Thyroid gland (tissue), 4 donors: ENCODE measurements at regions not wholly inside any gene's neighbourhood (a gene's known extent, or its start where the extent isn't known, plus 50 kb on each side); places are given as distances from the start of the nearest gene placed in this dataset.
A peak's percentile ranks its signal among the peaks of the same experiment; 100 is the strongest.

Experiments used
- DNase-seq, 2 donors: peaks; one replicate each; pipeline ENCODE4 v3.0.0-alpha.2; 2019
- H3K27ac ChIP-seq, 3 donors: fragments of 200-600 bp; sonication (generic); 1 replicate in 2 of 3; 2 replicates in 1 of 3; pipeline ENCODE4 v1.5.1; 2016 to 2019; ENCODE audit warnings: mild to moderate bottlenecking in 1 of 3, moderate library complexity in 1 of 3
- H3K27me3 ChIP-seq: fragments of 200-600 bp; sonication (generic); one replicate; pipeline ENCODE4 v1.5.1; 2019
- H3K36me3 ChIP-seq, 2 donors: fragments of 200-600 bp; sonication (generic); one replicate each; pipeline ENCODE4 v1.5.1; 2016 to 2019
- H3K4me1 ChIP-seq, 2 donors: fragments of 200-600 bp; sonication (generic); one replicate each; pipeline ENCODE4 v1.5.1; 2017 to 2019
- H3K4me3 ChIP-seq, 3 donors: fragments of 200-600 bp; sonication (generic); replicated peaks in 1 of 3; 1 replicate in 2 of 3; 2 replicates in 1 of 3; pipeline ENCODE4 v1.5.1; 2016; ENCODE audit warnings: mild to moderate bottlenecking in 1 of 3
- H3K9me3 ChIP-seq: fragments of 200-600 bp; sonication (generic); one replicate; pipeline ENCODE4 v1.5.1; 2017
- POLR2A ChIP-seq, 2 donors: fragments of 450-650 bp; IDR thresholded peaks; one replicate each; pipeline ENCODE4 v1.6.1; 2017; ENCODE audit warnings: antibody characterized with exemption in 2 of 2, mild to moderate bottlenecking in 2 of 2, moderate library complexity in 1 of 2
- whole genome bisulfite sequencing, 2 donors: methylation state at CpG; one replicate each; pipeline ENCODE4 v1.1.5; 2017; 5-methylcytosine and 5-hydroxymethylcytosine counted together
- intact Hi-C: fragments of 100-400 bp; cut with DNase I; formaldehyde crosslinking; loops from one replicate; pipeline ENCODE4 v1.15.1; 2023
- TF ChIP-seq, protein P1 (sequence below), 6 experiments: fragments of 200-600 bp in 3 of 6; fragments of 450-650 bp in 3 of 6; sonication (generic) in 3 of 6; IDR thresholded peaks; one replicate each; pipeline ENCODE4 v1.5.1; 2016 to 2019; ENCODE audit warnings: antibody characterized with exemption in 6 of 6, mild to moderate bottlenecking in 2 of 6, inconsistent platforms in 1 of 6, moderate library complexity in 1 of 6

DNA sequence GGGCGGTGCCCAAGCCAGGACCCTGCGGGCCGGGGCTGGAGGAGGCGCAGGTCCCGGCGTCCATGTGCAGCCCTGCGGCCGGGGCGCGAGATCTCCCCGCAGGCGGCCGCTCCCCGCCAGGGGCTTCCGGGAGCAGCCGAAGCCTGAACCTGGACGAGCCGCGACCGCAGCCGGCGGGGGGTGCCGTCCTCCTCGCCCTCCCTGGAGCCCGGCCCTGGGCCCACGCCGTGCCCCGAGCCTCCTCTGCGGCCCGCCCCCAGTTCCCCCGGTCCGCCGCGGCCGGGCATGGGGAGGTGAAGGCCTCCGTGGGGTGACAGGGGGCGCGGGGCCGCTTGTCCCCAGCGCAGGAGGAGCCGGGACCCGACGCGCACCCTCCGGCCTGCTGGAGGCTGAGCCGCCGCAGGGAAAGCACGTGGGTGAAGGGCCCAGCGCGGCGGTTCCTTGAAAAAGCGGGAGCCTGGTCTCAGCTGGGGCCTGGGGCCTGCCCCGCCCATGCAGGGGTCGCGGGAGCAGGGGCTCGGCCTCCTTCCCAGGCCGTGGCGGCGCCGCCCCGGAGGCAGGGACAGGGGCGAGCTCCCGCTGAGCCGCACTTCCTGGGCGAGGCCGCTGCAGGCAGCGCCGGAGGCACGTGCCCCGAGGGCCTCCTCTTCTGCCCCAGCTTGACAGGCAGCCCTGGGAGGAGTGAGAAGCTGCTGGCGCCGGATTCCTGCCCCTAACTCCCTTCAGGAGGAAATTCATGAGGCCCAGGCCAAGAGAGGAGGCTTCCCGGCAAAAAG lies 55.6 kb upstream of the PPP2R5C start:
- H3K4me3 ChIP-seq = peak overlapping the region in 1 of 3 donors; percentile 25
- no peaks in the 10 kb centered on the region for H3K27me3 ChIP-seq
- DNase-seq = peak; percentile 38 to 46
- 33 to 47% methylated on average over 4 to 9 of the region's 73 CpGs for WGBS, 2 donors
- H3K9me3 ChIP-seq = no peaks in the 10 kb centered on the region
- H3K36me3 ChIP-seq = no peaks in the 10 kb centered on the region
- H3K4me1 ChIP-seq = peaks cover 9 to 45% of the 10 kb centered on the region in 2 donors
- intact Hi-C loops = loop anchor here (5.0 kb wide), 1 partner anchor 51 kb away; no protein-coding TSS in a partner anchor
- TF ChIP-seq, protein P1, sequence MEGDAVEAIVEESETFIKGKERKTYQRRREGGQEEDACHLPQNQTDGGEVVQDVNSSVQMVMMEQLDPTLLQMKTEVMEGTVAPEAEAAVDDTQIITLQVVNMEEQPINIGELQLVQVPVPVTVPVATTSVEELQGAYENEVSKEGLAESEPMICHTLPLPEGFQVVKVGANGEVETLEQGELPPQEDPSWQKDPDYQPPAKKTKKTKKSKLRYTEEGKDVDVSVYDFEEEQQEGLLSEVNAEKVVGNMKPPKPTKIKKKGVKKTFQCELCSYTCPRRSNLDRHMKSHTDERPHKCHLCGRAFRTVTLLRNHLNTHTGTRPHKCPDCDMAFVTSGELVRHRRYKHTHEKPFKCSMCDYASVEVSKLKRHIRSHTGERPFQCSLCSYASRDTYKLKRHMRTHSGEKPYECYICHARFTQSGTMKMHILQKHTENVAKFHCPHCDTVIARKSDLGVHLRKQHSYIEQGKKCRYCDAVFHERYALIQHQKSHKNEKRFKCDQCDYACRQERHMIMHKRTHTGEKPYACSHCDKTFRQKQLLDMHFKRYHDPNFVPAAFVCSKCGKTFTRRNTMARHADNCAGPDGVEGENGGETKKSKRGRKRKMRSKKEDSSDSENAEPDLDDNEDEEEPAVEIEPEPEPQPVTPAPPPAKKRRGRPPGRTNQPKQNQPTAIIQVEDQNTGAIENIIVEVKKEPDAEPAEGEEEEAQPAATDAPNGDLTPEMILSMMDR (IDR thresholded peaks at IDR 0.05) = no peak
- TF ChIP-seq POLR2A (IDR thresholded peaks at IDR 0.05) = peak in 1 of 2 donors; percentile 6
- peak overlapping the region in 2 of 3 donors; percentile 55 to 63 for H3K27ac ChIP-seq

GRCh38 chr14:101706509-101707067 lies 54.9 kb upstream of the PPP2R5C start:
- TF ChIP-seq POLR2A (IDR thresholded peaks at IDR 0.05) = no peak
- TF ChIP-seq, protein P1 (IDR thresholded peaks at IDR 0.05) = no peak
- H3K27ac ChIP-seq = peak overlapping the region in 2 of 3 donors; percentile 55 to 63
- H3K9me3 ChIP-seq = no peaks in the 10 kb centered on the region
- H3K4me1 ChIP-seq = peaks cover 9 to 50% of the 10 kb centered on the region in 2 donors
- no peak for DNase-seq
- H3K27me3 ChIP-seq = no peaks in the 10 kb centered on the region
- intact Hi-C loops = loop anchor here (5.0 kb wide), 1 partner anchor 51 kb away; no protein-coding TSS in a partner anchor
- H3K36me3 ChIP-seq = no peaks in the 10 kb centered on the region
- 86 to 97% methylated on average over 13 to 14 of the region's 16 CpGs for WGBS, 2 donors
- H3K4me3 ChIP-seq = no peak overlapping the region

DNA sequence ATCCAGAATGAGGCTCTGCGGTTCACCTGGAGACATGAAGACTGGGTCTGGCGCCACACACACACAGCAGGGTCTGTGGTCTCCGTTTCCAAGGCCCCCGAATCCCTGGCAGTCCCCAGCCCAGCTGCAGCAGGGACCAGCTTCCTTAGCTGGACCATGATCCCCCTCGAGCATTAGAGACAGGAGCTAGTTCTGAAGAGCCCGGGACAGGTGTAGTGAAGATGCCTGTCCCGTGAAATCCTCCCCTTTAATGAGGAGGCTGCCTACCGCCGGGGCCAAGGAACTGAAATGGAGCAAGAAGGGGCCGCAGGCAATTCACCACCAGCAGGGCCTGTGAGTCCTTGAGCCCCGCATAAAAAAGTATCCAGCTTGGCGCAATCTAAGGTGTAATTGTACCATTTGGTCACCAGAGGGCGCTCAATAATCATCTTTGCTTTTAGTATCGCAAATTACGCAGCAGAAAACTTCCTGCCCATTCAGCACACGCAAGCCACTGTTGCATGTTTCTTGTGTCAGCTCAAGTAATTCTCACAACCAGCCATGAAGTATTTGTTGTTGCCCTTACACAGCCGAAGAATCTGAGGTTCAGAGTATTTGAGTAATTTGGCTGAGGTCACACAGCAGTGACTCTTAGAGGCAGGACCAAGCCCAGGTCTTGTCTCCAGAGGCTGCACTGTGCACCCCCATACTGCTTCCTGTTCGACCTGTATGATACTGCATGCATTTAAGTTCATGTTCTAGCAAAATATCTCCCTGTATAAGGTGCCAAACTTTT lies 54.3 kb upstream of the PPP2R5C start:
- peak; percentile 46 to 57 for DNase-seq
- H3K9me3 ChIP-seq = no peaks in the 10 kb centered on the region
- H3K4me1 ChIP-seq = peaks cover 9 to 50% of the 10 kb centered on the region in 2 donors
- H3K27me3 ChIP-seq = no peaks in the 10 kb centered on the region
- peak overlapping the region in 2 of 3 donors; percentile 55 to 63 for H3K27ac ChIP-seq
- 29 to 38% methylated on average over 9 to 17 of the region's 18 CpGs for WGBS, 2 donors
- intact Hi-C loops = loop anchor here (5.0 kb wide), 1 partner anchor 50 kb away; no protein-coding TSS in a partner anchor
- no peaks in the 10 kb centered on the region for H3K36me3 ChIP-seq
- TF ChIP-seq POLR2A (IDR thresholded peaks at IDR 0.05) = no peak
- TF ChIP-seq, protein P1 (IDR thresholded peaks at IDR 0.05) = peak; percentile 70 to 91 (median 78)
- no peak overlapping the region for H3K4me3 ChIP-seq

- DNase-seq = peak in 1 of 2 donors; percentile 41
- Histone ChIP-seq H3K36me3 (no peaks in the 10 kb centered on the region), H3K27me3 (no peaks in the 10 kb centered on the region), H3K4me1 (peaks cover 9 to 50% of the 10 kb centered on the region in 2 donors), H3K9me3 (no peaks in the 10 kb centered on the region), H3K4me3 (no peak overlapping the region), H3K27ac (no peak overlapping the region)
- intact Hi-C loops = loop anchor here (5.0 kb wide), 1 partner anchor 49 kb away; no protein-coding TSS in a partner anchor
- WGBS, 2 donors = 79 to 88% methylated on average over 10 to 12 of the region's 12 CpGs
- no peak for TF ChIP-seq POLR2A (IDR thresholded peaks at IDR 0.05)
- TF ChIP-seq, protein P1 (IDR thresholded peaks at IDR 0.05) = no peak
These were observed 53.5 kb upstream of the PPP2R5C start for GRCh38 chr14:101707863-101708620.
